IMR-90 (cell line): ENCODE measurements at regions not wholly inside any gene's neighbourhood (a gene's known extent, or its start where the extent isn't known, plus 50 kb on each side); places are given as distances from the start of the nearest gene placed in this dataset.

Source experiments
- ATAC-seq: fragments of 200-7000 bp; cut with Tn5 transposase; 2 replicates; pipeline ENCODE4 v1.9.1; 2020; ENCODE audit warnings: low read depth, mild to moderate bottlenecking, moderate library complexity
- BruUV-seq: library from RNA; stranded (reverse); fragments of 400-500 nt; replicated peaks from 2 replicates; lab custom pipeline; 2021; lab: Mats Ljungman, UMichigan
- CTCF ChIA-PET: fragments of 300-600 bp; formaldehyde crosslinking; extraction: SDS; loops from one replicate; lab custom pipeline; 2021; ENCODE audit warnings: antibody characterized with exemption; lab: Yijun Ruan, JAX
- POLR2A ChIA-PET: fragments of 300-600 bp; sonication (Branson Sonifier 250); formaldehyde crosslinking; loops from one replicate; lab custom pipeline; 2022; ENCODE audit warnings: antibody characterized with exemption; ENCODE audit not compliant: unreplicated experiment; lab: Charles Lee
- DNase-seq: peaks from one replicate; pipeline ENCODE4 v3.0.0; 2013
- H2AFZ ChIP-seq: replicated peaks from 2 replicates; pipeline ENCODE3; 2013; ENCODE audit warnings: low read length, mild to moderate bottlenecking; ENCODE audit not compliant: poor library complexity
- H2AK5ac ChIP-seq: 2 replicates; pipeline ENCODE4 v1.6.1; 2013; ENCODE audit warnings: low read depth, low read length, inconsistent platforms
- H2AK9ac ChIP-seq: replicated peaks from 2 replicates; pipeline ENCODE3; 2013; ENCODE audit warnings: mild to moderate bottlenecking, low read depth, low read length, moderate library complexity; ENCODE audit not compliant: poor library complexity
- H2BK120ac ChIP-seq: 2 replicates; pipeline ENCODE4 v1.6.1; 2013; ENCODE audit warnings: low read depth, low read length, inconsistent platforms
- H2BK15ac ChIP-seq: 3 replicates; pipeline ENCODE4 v1.6.1; 2013; ENCODE audit warnings: low read depth, low read length, inconsistent platforms
- H2BK20ac ChIP-seq: 2 replicates; pipeline ENCODE4 v1.6.1; 2013; ENCODE audit warnings: low read depth, mild to moderate bottlenecking, inconsistent platforms, low read length, moderate library complexity
- H2BK5ac ChIP-seq: 2 replicates; pipeline ENCODE4 v1.6.1; 2013; ENCODE audit warnings: mild to moderate bottlenecking, low read depth, low read length, inconsistent platforms; ENCODE audit not compliant: poor library complexity, severe bottlenecking
- H3K14ac ChIP-seq: replicated peaks from 2 replicates; pipeline ENCODE4 v1.6.1; 2013; ENCODE audit warnings: low read depth, low read length, inconsistent platforms
- H3K18ac ChIP-seq: 2 replicates; pipeline ENCODE4 v1.6.1; 2013; ENCODE audit warnings: low read depth, low read length, control low read depth
- H3K23ac ChIP-seq: 2 replicates; pipeline ENCODE4 v1.6.1; 2013; ENCODE audit warnings: low read depth, low read length, inconsistent platforms
- H3K27ac ChIP-seq: 2 replicates; pipeline ENCODE4 v1.5.1; 2013; ENCODE audit warnings: mild to moderate bottlenecking, control low read depth, low read length; ENCODE audit not compliant: insufficient read depth
- H3K27me3 ChIP-seq: 2 replicates; pipeline ENCODE4 v1.6.1; 2013; ENCODE audit warnings: low read length; ENCODE audit not compliant: control insufficient read depth, insufficient read depth
- H3K36me3 ChIP-seq: 2 replicates; pipeline ENCODE4 v1.6.1; 2013; ENCODE audit warnings: low read length, mixed read lengths; ENCODE audit not compliant: control insufficient read depth, insufficient read depth
- H3K4ac ChIP-seq: 2 replicates; pipeline ENCODE4 v1.6.1; 2013; ENCODE audit warnings: low read depth, low read length, inconsistent platforms
- H3K4me1 ChIP-seq: 2 replicates; pipeline ENCODE4 v1.6.1; 2013; ENCODE audit warnings: low read length, mixed read lengths; ENCODE audit not compliant: control insufficient read depth, insufficient read depth
- H3K4me2 ChIP-seq: 2 replicates; pipeline ENCODE4 v1.6.1; 2013; ENCODE audit warnings: low read depth, mild to moderate bottlenecking, control low read depth, low read length, moderate library complexity
- H3K4me3 ChIP-seq: 2 replicates; pipeline ENCODE4 v1.5.1; 2013; ENCODE audit warnings: low read depth, mild to moderate bottlenecking, control low read depth, low read length, moderate library complexity; ENCODE audit not compliant: insufficient read depth
- H3K56ac ChIP-seq: 2 replicates; pipeline ENCODE4 v1.6.1; 2013; ENCODE audit warnings: low read length, inconsistent platforms; ENCODE audit not compliant: insufficient read depth; ENCODE audit errors: extremely low read depth
- H3K79me1 ChIP-seq, 2 experiments: 2 replicates each; pipeline ENCODE4 v1.6.1; 2013; ENCODE audit warnings: low read length in 2 of 2, inconsistent platforms in 1 of 2, low read depth in 1 of 2
- H3K9ac ChIP-seq: 2 replicates; pipeline ENCODE4 v1.6.1; 2013; ENCODE audit warnings: low read depth, low read length, control low read depth
- H3K9me1 ChIP-seq: 2 replicates; pipeline ENCODE4 v1.6.1; 2013; ENCODE audit warnings: low read length, inconsistent platforms; ENCODE audit not compliant: insufficient read depth
- H3K9me3 ChIP-seq: 2 replicates; pipeline ENCODE4 v1.6.1; 2013; ENCODE audit warnings: low read length; ENCODE audit not compliant: control insufficient read depth, insufficient read depth
- H4K20me1 ChIP-seq: 2 replicates; pipeline ENCODE4 v1.6.1; 2013; ENCODE audit warnings: low read length, inconsistent platforms; ENCODE audit not compliant: insufficient read depth
- H4K5ac ChIP-seq: 2 replicates; pipeline ENCODE4 v1.6.1; 2013; ENCODE audit warnings: mild to moderate bottlenecking, low read depth, low read length, control low read depth
- H4K8ac ChIP-seq, 2 experiments: 2 replicates each; pipeline ENCODE4 v1.6.1; 2013; ENCODE audit warnings: low read depth in 2 of 2, low read length in 2 of 2, control low read depth in 1 of 2, inconsistent platforms in 1 of 2
- H4K91ac ChIP-seq: 2 replicates; pipeline ENCODE4 v1.6.1; 2013; ENCODE audit warnings: low read depth, low read length, inconsistent platforms; ENCODE audit not compliant: insufficient read depth
- BHLHE40 ChIP-seq: fragments of 150-350 bp; IDR thresholded peaks from 2 replicates; pipeline ENCODE4 v1.6.1; 2016; ENCODE audit warnings: mild to moderate bottlenecking, low read depth, low read length
- CEBPB ChIP-seq: IDR thresholded peaks from 2 replicates; pipeline ENCODE4 v1.6.1; 2012; ENCODE audit warnings: low read depth, low read length, improper control_type of control experiment
- CHD1 ChIP-seq: IDR thresholded peaks from 2 replicates; pipeline ENCODE4 v1.6.1; 2012; ENCODE audit warnings: low read depth, low read length, improper control_type of control experiment
- CTCF ChIP-seq: conservative IDR thresholded peaks from 2 replicates; pipeline ENCODE4 v1.5.1; 2012; ENCODE audit warnings: mild to moderate bottlenecking, low read depth, low read length, improper control_type of control experiment
- ELK1 ChIP-seq: fragments of 150-350 bp; IDR thresholded peaks from 2 replicates; pipeline ENCODE4 v1.6.1; 2016; ENCODE audit warnings: low read depth, mild to moderate bottlenecking, low read length, moderate library complexity, borderline replicate concordance
- FOS ChIP-seq: fragments of 150-350 bp; IDR thresholded peaks from 2 replicates; pipeline ENCODE4 v1.6.1; 2016; ENCODE audit warnings: low read depth, low read length
- MAZ ChIP-seq: IDR thresholded peaks from 2 replicates; pipeline ENCODE4 v1.6.1; 2012; ENCODE audit warnings: low read depth, mild to moderate bottlenecking, low read length, improper control_type of control experiment, moderate library complexity, borderline replicate concordance
- POLR2A ChIP-seq: IDR thresholded peaks from 2 replicates; pipeline ENCODE4 v1.6.1; 2012; ENCODE audit warnings: mild to moderate bottlenecking, low read depth, low read length
- RCOR1 ChIP-seq: IDR thresholded peaks from 2 replicates; pipeline ENCODE4 v1.6.1; 2012; ENCODE audit warnings: mild to moderate bottlenecking, low read length, improper control_type of control experiment; ENCODE audit not compliant: insufficient replicate concordance
- SMC3 ChIP-seq: fragments of 150-350 bp; IDR thresholded peaks from 2 replicates; pipeline ENCODE4 v1.6.1; 2016; ENCODE audit warnings: low read depth, mild to moderate bottlenecking, antibody characterized with exemption, low read length, moderate library complexity
- WGBS, 2 experiments: methylation state at CpG; one replicate each; pipeline versions ENCODE4 v1.1.5 to v1.1.7; 2013; ENCODE audit warnings: missing lambda C conversion rate in 2 of 2; ENCODE audit not compliant: insufficient read length in 1 of 2; ENCODE audit errors: extremely low coverage in 2 of 2; 5-methylcytosine and 5-hydroxymethylcytosine counted together
- dilution Hi-C: fragments of 300-500 bp; cut with HindIII; formaldehyde crosslinking; loops from one replicate; pipeline ENCODE4 v1.14.3; 2018; ENCODE audit warnings: low sequenced_read_pairs; ENCODE audit not compliant: unreplicated experiment
- in situ Hi-C: fragments of 300-500 bp; cut with MboI; formaldehyde crosslinking; loops from 3 replicates; pipeline ENCODE4 v1.14.3; 2019; ENCODE audit warnings: low sequenced_read_pairs, inconsistent platforms, mixed read lengths
- intact Hi-C: fragments of 100-400 bp; cut with micrococcal nuclease; formaldehyde crosslinking; loops from 2 replicates; pipeline ENCODE4 v1.10.0; 2022

- H4K8ac ChIP-seq = no peak overlapping the region
- H3K56ac ChIP-seq = no peak overlapping the region
- no peak overlapping the region for H3K4ac ChIP-seq
- H2BK5ac ChIP-seq = no peak overlapping the region
- H4K20me1 ChIP-seq = no peaks in the 10 kb centered on the region
- no peaks in the 10 kb centered on the region for H3K36me3 ChIP-seq
- H3K9me1 ChIP-seq = no peaks in the 10 kb centered on the region
- no peaks in the 10 kb centered on the region; the same call in 1 of the 2 replicates for H3K27me3 ChIP-seq
- H4K5ac ChIP-seq = no peak overlapping the region
- intact Hi-C loops (no loop called here), dilution Hi-C loops (no loop called here), in situ Hi-C loops (no loop called here)
- H2AK9ac ChIP-seq = no peak overlapping the region
- DNase-seq (no peak), ATAC-seq (no peak)
- no peaks in the 10 kb centered on the region for H3K79me1 ChIP-seq
- no peak overlapping the region for H3K23ac ChIP-seq
- BruUV-seq = no TSS peak
- H3K18ac ChIP-seq = no peak overlapping the region
- no peak overlapping the region for H3K4me2 ChIP-seq
- POLR2A ChIA-PET = no interaction called here
- no peak overlapping the region for H2BK120ac ChIP-seq
- H2BK20ac ChIP-seq = no peak overlapping the region
- CTCF ChIA-PET = no interaction called here
- 0 out of 2 replicates have a peak, but pooled peaks cover 3% of the 10 kb centered on the region for H3K9me3 ChIP-seq
- no peak overlapping the region for H2BK15ac ChIP-seq
- no peaks in the 10 kb centered on the region for H3K4me1 ChIP-seq
- no peak for TF ChIP-seq FOS
- no peak for TF ChIP-seq CHD1
- no peak for TF ChIP-seq ELK1
- no peak for TF ChIP-seq CEBPB
- TF ChIP-seq RCOR1 = no peak
- TF ChIP-seq BHLHE40 = no peak
- no peak for TF ChIP-seq SMC3
- TF ChIP-seq CTCF = no peak
- no peak for TF ChIP-seq MAZ
- no peak for TF ChIP-seq POLR2A
- H3K14ac ChIP-seq = no peak overlapping the region
- H3K27ac ChIP-seq = no peak overlapping the region
- WGBS, 2 experiments = 38% methylated on average over 1 of the region's 2 CpGs; no CpG with 5 or more reads in 1 of the 2 experiments
- no peak overlapping the region for H4K91ac ChIP-seq
- H3K4me3 ChIP-seq = no peak overlapping the region
- no peak overlapping the region for H3K9ac ChIP-seq
- H2AK5ac ChIP-seq = no peak overlapping the region
- H2AFZ ChIP-seq = no peak overlapping the region
Measured at GRCh38 chr1:29603622-29604021, 367.3 kb downstream of the PTPRU start.
